GM12878 (cell line): ENCODE measurements at regions not wholly inside any gene's neighbourhood (a gene's known extent, or its start where the extent isn't known, plus 50 kb on each side); places are given as distances from the start of the nearest gene placed in this dataset.

Source experiments
- ATAC-seq: fragments of 200-7000 bp; cut with Tn5 transposase; 3 replicates; pipeline ENCODE4 v1.9.1; 2020; ENCODE audit warnings: mild to moderate bottlenecking, moderate library complexity
- BruUV-seq: library from RNA; stranded (reverse); fragments of 400-500 nt; replicated peaks from 2 replicates; lab custom pipeline; 2021; lab: Mats Ljungman, UMichigan
- CTCF ChIA-PET: fragments of 300-600 bp; sonication (Branson Sonifier 250); formaldehyde crosslinking; extraction: SDS; loops from one replicate; lab custom pipeline; 2021; ENCODE audit warnings: inconsistent platforms; lab: Yijun Ruan, JAX
- POLR2A ChIA-PET: fragments of 350-600 bp; formaldehyde crosslinking; extraction: SDS; loops from one replicate; lab custom pipeline; 2021; ENCODE audit warnings: inconsistent platforms; lab: Charles Lee
- RAD21 ChIA-PET: fragments of 300-600 bp; sonication (Branson Sonifier 250); formaldehyde crosslinking; loops from one replicate; lab custom pipeline; 2023; ENCODE audit warnings: antibody characterized with exemption; ENCODE audit not compliant: unreplicated experiment; lab: Charles Lee
- SMC1A ChIA-PET: fragments of 300-600 bp; sonication (Branson Sonifier 250); formaldehyde crosslinking; loops from one replicate; lab custom pipeline; 2023; ENCODE audit not compliant: unreplicated experiment, uncharacterized antibody; lab: Charles Lee
- DNase-seq: peaks from one replicate; pipeline ENCODE4 v3.0.0-alpha.2; 2011; ENCODE audit warnings: low read depth, low spot score
- FAIRE-seq: peaks from 3 replicates; lab custom pipeline; 2011; peaks lifted over from hg19 to GRCh38; lab: Jason Lieb, UNC
- H2AFZ ChIP-seq: 2 replicates; pipeline ENCODE4 v1.6.0; 2011; ENCODE audit warnings: low read depth, low read length, control low read depth; ENCODE audit not compliant: control insufficient read depth
- H3K27ac ChIP-seq: 2 replicates; pipeline ENCODE4 v1.5.1; 2011; ENCODE audit warnings: control low read depth; ENCODE audit not compliant: control insufficient read depth, insufficient read depth
- H3K27me3 ChIP-seq, 2 experiments: replicated peaks in 1 of 2; 2 replicates each; pipeline versions ENCODE4 v1.6.0 to v1.6.1; 2011; ENCODE audit warnings: low read length in 1 of 2; ENCODE audit not compliant: control insufficient read depth in 2 of 2, insufficient read depth in 2 of 2
- H3K36me3 ChIP-seq, 2 experiments: 2 replicates each; pipeline ENCODE4 v1.5.1; 2011; ENCODE audit warnings: low read length in 1 of 2; ENCODE audit not compliant: control insufficient read depth in 2 of 2, insufficient read depth in 2 of 2
- H3K4me1 ChIP-seq: 2 replicates; pipeline ENCODE4 v1.6.1; 2011; ENCODE audit warnings: mild to moderate bottlenecking, low read length, moderate library complexity, mixed read lengths; ENCODE audit not compliant: control insufficient read depth, insufficient read depth
- H3K4me2 ChIP-seq: 2 replicates; pipeline ENCODE4 v1.6.0; 2011; ENCODE audit warnings: control low read depth; ENCODE audit not compliant: control insufficient read depth, insufficient read depth
- H3K4me3 ChIP-seq: fragments of 200-600 bp; sonication (generic); 2 replicates; pipeline ENCODE4 v1.5.1; 2016
- H3K79me2 ChIP-seq: 2 replicates; pipeline ENCODE4 v1.6.0; 2011; ENCODE audit warnings: low read length; ENCODE audit not compliant: control insufficient read depth, insufficient read depth
- H3K9ac ChIP-seq: 2 replicates; pipeline ENCODE4 v1.8.0; 2011; ENCODE audit warnings: low read length, control low read depth, mixed read lengths; ENCODE audit not compliant: control insufficient read depth, insufficient read depth
- H3K9me3 ChIP-seq: replicated peaks from 3 replicates; pipeline ENCODE4 v1.5.1; 2011; ENCODE audit warnings: mild to moderate bottlenecking, low read length; ENCODE audit not compliant: control insufficient read depth, insufficient read depth
- H4K20me1 ChIP-seq: 2 replicates; pipeline ENCODE4 v1.6.0; 2011; ENCODE audit not compliant: control insufficient read depth, insufficient read depth
- BMI1 ChIP-seq: fragments of 450-650 bp; IDR thresholded peaks from 2 replicates; pipeline ENCODE4 v1.6.1; 2016; ENCODE audit warnings: mild to moderate bottlenecking, moderate library complexity, borderline replicate concordance
- DPF2 ChIP-seq: fragments of 450-650 bp; IDR thresholded peaks from 2 replicates; pipeline ENCODE4 v1.6.1; 2017; ENCODE audit warnings: mild to moderate bottlenecking
- HDAC6 ChIP-seq: fragments of 200-600 bp; sonication (generic); IDR thresholded peaks from one replicate; pipeline ENCODE4 v1.8.0; 2017; ENCODE audit warnings: antibody characterized with exemption; ENCODE audit not compliant: unreplicated experiment
- NRF1 ChIP-seq: conservative IDR thresholded peaks from 2 replicates; pipeline ENCODE4 v1.6.1; 2011; ENCODE audit warnings: mild to moderate bottlenecking, low read depth, low read length, improper control_type of control experiment
- YY1 ChIP-seq: IDR thresholded peaks from 2 replicates; pipeline ENCODE4 v1.6.1; 2011; ENCODE audit warnings: low read depth, mild to moderate bottlenecking, low read length
- ZNF217 ChIP-seq: fragments of 450-650 bp; IDR thresholded peaks from 2 replicates; pipeline ENCODE4 v1.6.1; 2017; ENCODE audit warnings: antibody characterized with exemption, mild to moderate bottlenecking
- WGBS: methylation state at CpG from one replicate; pipeline ENCODE4 v1.1.6; 2016; ENCODE audit warnings: low lambda C conversion rate; ENCODE audit not compliant: insufficient replicate concordance, insufficient coverage; ENCODE audit errors: missing lambda C conversion rate; 5-methylcytosine and 5-hydroxymethylcytosine counted together
- in situ Hi-C: fragments of 300-500 bp; cut with MboI; formaldehyde crosslinking; loops from 9 replicates; pipeline ENCODE4 v1.14.3; 2018; ENCODE audit warnings: mixed read lengths
- intact Hi-C: fragments of 100-400 bp; cut with micrococcal nuclease; formaldehyde crosslinking; loops from one replicate; pipeline ENCODE4 v1.14.2; 2022; ENCODE audit not compliant: unreplicated experiment
- TF ChIP-seq, protein P1 (sequence below): fragments of 450-650 bp; IDR thresholded peaks from 2 replicates; pipeline ENCODE4 v1.6.1; 2017; ENCODE audit warnings: antibody characterized with exemption, mild to moderate bottlenecking, moderate library complexity
- TF ChIP-seq, protein P2 (sequence below): fragments of 450-650 bp; IDR thresholded peaks from 2 replicates; pipeline ENCODE4 v1.6.1; 2016; ENCODE audit warnings: mild to moderate bottlenecking, moderate library complexity, borderline replicate concordance
- TF ChIP-seq, protein P3 (sequence below): IDR thresholded peaks from 2 replicates; pipeline ENCODE4 v1.6.1; 2011; ENCODE audit warnings: low read depth, low read length, improper control_type of control experiment, borderline replicate concordance
- TF ChIP-seq, protein P4 (sequence below): fragments of 450-650 bp; conservative IDR thresholded peaks from 2 replicates; pipeline ENCODE4 v1.6.1; 2017; ENCODE audit warnings: mild to moderate bottlenecking, moderate library complexity

DNA sequence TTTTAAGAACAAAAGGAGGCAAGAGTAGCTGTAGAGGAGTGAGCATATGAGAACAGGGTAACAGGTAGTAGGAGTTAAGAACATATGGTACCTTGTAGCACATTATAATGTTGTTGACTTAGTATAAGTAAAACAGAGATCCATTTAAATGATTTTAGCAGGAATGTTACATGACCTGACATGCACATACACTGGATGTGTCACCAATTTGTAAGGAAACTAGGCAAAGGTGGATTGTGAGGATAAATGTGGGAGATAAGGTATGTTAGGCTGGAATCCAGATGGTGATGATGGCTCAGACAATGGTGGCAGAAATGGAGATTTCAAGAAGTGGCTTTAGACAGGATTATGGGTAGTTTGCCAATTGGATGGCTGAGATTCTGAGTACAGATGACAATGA lies 443.1 kb upstream of the DAB2 start (continued):
- TF ChIP-seq, protein P1, sequence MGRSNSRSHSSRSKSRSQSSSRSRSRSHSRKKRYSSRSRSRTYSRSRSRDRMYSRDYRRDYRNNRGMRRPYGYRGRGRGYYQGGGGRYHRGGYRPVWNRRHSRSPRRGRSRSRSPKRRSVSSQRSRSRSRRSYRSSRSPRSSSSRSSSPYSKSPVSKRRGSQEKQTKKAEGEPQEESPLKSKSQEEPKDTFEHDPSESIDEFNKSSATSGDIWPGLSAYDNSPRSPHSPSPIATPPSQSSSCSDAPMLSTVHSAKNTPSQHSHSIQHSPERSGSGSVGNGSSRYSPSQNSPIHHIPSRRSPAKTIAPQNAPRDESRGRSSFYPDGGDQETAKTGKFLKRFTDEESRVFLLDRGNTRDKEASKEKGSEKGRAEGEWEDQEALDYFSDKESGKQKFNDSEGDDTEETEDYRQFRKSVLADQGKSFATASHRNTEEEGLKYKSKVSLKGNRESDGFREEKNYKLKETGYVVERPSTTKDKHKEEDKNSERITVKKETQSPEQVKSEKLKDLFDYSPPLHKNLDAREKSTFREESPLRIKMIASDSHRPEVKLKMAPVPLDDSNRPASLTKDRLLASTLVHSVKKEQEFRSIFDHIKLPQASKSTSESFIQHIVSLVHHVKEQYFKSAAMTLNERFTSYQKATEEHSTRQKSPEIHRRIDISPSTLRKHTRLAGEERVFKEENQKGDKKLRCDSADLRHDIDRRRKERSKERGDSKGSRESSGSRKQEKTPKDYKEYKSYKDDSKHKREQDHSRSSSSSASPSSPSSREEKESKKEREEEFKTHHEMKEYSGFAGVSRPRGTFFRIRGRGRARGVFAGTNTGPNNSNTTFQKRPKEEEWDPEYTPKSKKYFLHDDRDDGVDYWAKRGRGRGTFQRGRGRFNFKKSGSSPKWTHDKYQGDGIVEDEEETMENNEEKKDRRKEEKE = no peak
- TF ChIP-seq, protein P2, sequence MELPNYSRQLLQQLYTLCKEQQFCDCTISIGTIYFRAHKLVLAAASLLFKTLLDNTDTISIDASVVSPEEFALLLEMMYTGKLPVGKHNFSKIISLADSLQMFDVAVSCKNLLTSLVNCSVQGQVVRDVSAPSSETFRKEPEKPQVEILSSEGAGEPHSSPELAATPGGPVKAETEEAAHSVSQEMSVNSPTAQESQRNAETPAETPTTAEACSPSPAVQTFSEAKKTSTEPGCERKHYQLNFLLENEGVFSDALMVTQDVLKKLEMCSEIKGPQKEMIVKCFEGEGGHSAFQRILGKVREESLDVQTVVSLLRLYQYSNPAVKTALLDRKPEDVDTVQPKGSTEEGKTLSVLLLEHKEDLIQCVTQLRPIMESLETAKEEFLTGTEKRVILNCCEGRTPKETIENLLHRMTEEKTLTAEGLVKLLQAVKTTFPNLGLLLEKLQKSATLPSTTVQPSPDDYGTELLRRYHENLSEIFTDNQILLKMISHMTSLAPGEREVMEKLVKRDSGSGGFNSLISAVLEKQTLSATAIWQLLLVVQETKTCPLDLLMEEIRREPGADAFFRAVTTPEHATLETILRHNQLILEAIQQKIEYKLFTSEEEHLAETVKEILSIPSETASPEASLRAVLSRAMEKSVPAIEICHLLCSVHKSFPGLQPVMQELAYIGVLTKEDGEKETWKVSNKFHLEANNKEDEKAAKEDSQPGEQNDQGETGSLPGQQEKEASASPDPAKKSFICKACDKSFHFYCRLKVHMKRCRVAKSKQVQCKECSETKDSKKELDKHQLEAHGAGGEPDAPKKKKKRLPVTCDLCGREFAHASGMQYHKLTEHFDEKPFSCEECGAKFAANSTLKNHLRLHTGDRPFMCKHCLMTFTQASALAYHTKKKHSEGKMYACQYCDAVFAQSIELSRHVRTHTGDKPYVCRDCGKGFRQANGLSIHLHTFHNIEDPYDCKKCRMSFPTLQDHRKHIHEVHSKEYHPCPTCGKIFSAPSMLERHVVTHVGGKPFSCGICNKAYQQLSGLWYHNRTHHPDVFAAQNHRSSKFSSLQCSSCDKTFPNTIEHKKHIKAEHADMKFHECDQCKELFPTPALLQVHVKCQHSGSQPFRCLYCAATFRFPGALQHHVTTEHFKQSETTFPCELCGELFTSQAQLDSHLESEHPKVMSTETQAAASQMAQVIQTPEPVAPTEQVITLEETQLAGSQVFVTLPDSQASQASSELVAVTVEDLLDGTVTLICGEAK = no peak
- no peak for TF ChIP-seq DPF2
- no peak for TF ChIP-seq HDAC6

DNA sequence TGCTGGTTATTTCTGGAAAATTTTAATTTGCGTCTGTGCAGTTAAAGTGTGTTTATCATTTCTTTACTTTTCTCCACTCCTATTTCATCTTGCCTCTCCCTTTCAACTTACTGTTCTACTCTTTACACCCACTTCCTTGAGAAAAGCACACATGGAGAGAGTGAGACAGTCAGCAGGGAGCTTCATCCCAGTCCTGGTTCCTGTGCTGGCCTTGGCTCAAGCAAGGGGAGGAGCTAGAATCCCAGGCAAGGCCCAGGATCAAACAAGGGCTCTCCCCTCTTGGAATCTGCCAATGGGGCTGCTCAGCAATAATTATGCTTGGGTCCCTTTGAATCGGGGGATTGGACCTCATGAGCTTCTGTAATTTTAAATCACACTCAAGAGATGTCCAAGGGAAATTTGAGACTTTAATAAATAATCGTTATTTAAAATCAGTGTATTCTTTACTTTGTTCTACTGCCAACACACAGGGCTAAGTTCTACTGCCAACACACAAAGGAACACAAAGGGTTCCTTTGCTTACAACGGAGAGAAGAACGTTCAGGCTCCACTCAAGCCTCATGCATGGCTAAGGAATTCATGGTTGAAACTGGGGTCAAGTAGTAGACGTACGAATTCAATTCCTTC lies 439.3 kb upstream of the DAB2 start:
- H3K4me3 ChIP-seq = no peak overlapping the region
- H4K20me1 ChIP-seq = no peaks in the 10 kb centered on the region
- H3K4me2 ChIP-seq = no peak overlapping the region
- in situ Hi-C loops = no loop called here
- BruUV-seq = no TSS peak
- H3K9me3 ChIP-seq = no peaks in the 10 kb centered on the region
- ChIA-PET RAD21 (no interaction called here), SMC1A (no interaction called here), POLR2A (no interaction called here), CTCF (no interaction called here)
- no peak overlapping the region for H3K9ac ChIP-seq
- H2AFZ ChIP-seq = no peak overlapping the region
- no peaks in the 10 kb centered on the region for H3K27me3 ChIP-seq
- H3K36me3 ChIP-seq = no peaks in the 10 kb centered on the region
- H3K79me2 ChIP-seq = no peaks in the 10 kb centered on the region
- no peaks in the 10 kb centered on the region for H3K4me1 ChIP-seq
- intact Hi-C loops = no loop called here
- FAIRE-seq (no peak), ATAC-seq (no peak), DNase-seq (no peak)
- no peak overlapping the region for H3K27ac ChIP-seq
- 45% methylated on average over 7 of the region's 7 CpGs for WGBS
- TF ChIP-seq, protein P3, sequence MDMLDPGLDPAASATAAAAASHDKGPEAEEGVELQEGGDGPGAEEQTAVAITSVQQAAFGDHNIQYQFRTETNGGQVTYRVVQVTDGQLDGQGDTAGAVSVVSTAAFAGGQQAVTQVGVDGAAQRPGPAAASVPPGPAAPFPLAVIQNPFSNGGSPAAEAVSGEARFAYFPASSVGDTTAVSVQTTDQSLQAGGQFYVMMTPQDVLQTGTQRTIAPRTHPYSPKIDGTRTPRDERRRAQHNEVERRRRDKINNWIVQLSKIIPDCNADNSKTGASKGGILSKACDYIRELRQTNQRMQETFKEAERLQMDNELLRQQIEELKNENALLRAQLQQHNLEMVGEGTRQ = no peak
- TF ChIP-seq, protein P4, sequence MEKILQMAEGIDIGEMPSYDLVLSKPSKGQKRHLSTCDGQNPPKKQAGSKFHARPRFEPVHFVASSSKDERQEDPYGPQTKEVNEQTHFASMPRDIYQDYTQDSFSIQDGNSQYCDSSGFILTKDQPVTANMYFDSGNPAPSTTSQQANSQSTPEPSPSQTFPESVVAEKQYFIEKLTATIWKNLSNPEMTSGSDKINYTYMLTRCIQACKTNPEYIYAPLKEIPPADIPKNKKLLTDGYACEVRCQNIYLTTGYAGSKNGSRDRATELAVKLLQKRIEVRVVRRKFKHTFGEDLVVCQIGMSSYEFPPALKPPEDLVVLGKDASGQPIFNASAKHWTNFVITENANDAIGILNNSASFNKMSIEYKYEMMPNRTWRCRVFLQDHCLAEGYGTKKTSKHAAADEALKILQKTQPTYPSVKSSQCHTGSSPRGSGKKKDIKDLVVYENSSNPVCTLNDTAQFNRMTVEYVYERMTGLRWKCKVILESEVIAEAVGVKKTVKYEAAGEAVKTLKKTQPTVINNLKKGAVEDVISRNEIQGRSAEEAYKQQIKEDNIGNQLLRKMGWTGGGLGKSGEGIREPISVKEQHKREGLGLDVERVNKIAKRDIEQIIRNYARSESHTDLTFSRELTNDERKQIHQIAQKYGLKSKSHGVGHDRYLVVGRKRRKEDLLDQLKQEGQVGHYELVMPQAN = no peak
- TF ChIP-seq ZNF217 = no peak
- TF ChIP-seq NRF1 = no peak
- no peak for TF ChIP-seq BMI1
- TF ChIP-seq YY1 = no peak
